IPS-15b (cell line): ENCODE measurements at regions not wholly inside any gene's neighbourhood (a gene's known extent, or its start where the extent isn't known, plus 50 kb on each side); places are given as distances from the start of the nearest gene placed in this dataset.

Source experiments
- H3K27me3 ChIP-seq: one replicate; pipeline ENCODE4 v1.6.1; 2013; ENCODE audit warnings: low read length; ENCODE audit not compliant: control insufficient read depth, insufficient read depth
- H3K36me3 ChIP-seq: one replicate; pipeline ENCODE4 v1.6.1; 2013; ENCODE audit warnings: low read length; ENCODE audit not compliant: control insufficient read depth, insufficient read depth
- H3K4me1 ChIP-seq: one replicate; pipeline ENCODE4 v1.6.1; 2013; ENCODE audit warnings: mild to moderate bottlenecking, low read length; ENCODE audit not compliant: control insufficient read depth, insufficient read depth
- H3K4me3 ChIP-seq: one replicate; pipeline ENCODE4 v1.5.1; 2013; ENCODE audit warnings: low read depth, low read length
- H3K9ac ChIP-seq: one replicate; pipeline ENCODE4 v1.6.1; 2013; ENCODE audit warnings: low read depth, mild to moderate bottlenecking, low read length
- H3K9me3 ChIP-seq: one replicate; pipeline ENCODE4 v1.6.1; 2013; ENCODE audit warnings: mild to moderate bottlenecking, low read length; ENCODE audit not compliant: control insufficient read depth, insufficient read depth

- Histone ChIP-seq H3K4me1 (no peaks in the 10 kb centered on the region), H3K27me3 (no peaks in the 10 kb centered on the region), H3K9me3 (no peaks in the 10 kb centered on the region), H3K9ac (no peak overlapping the region), H3K36me3 (no peaks in the 10 kb centered on the region), H3K4me3 (no peak overlapping the region)
Observed at GRCh38 chr3:25281041-25281731, 146.9 kb upstream of the RARB start.

DNA sequence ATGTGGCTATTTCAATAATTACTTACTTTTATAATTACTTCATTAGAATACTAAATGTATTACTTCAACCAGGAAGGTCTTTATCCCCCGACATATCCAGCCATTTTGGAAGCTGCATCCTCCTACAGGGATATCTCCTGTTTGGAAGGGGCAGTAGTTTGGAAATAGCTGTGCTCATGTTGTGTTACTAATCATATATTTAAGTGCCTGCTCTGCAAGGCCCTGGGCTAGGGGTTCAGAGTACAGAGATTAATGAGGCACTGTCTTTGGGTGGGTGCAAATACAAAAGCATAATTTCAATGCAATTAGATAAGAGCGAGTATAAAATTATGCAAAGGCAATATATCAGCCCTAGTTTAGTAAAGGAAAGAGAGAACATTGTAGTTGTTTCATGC lies 146.3 kb upstream of the RARB start:
- Histone ChIP-seq H3K4me1 (no peaks in the 10 kb centered on the region), H3K9ac (no peak overlapping the region), H3K27me3 (no peaks in the 10 kb centered on the region), H3K36me3 (no peaks in the 10 kb centered on the region), H3K9me3 (no peaks in the 10 kb centered on the region), H3K4me3 (no peak overlapping the region)

DNA sequence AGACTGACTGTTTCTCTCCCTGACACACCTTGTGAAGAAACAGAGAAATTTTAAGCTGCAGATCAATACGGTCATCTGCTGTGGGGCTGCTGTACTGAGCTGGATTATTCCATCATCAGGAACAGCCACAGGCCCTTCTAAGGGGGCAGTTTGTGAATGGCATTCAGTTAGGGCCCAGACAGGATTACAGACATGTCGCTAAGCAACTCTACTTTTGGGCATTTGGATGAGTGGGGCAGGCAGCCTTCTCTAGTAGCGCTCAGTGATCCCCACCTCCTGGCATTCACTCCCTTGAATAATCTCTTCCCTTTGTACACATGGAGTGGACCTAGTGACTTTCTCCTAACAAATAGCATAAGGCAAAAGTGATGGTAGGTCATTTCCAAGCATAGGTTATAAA lies 144.4 kb upstream of the RARB start:
- no peaks in the 10 kb centered on the region for H3K9me3 ChIP-seq
- no peaks in the 10 kb centered on the region for H3K36me3 ChIP-seq
- H3K4me3 ChIP-seq = no peak overlapping the region
- H3K27me3 ChIP-seq = no peaks in the 10 kb centered on the region
- no peaks in the 10 kb centered on the region for H3K4me1 ChIP-seq
- no peak overlapping the region for H3K9ac ChIP-seq

- H3K27me3 ChIP-seq = no peaks in the 10 kb centered on the region
- H3K9ac ChIP-seq = no peak overlapping the region
- H3K4me1 ChIP-seq = no peaks in the 10 kb centered on the region
- H3K4me3 ChIP-seq = no peak overlapping the region
- H3K36me3 ChIP-seq = no peaks in the 10 kb centered on the region
- no peaks in the 10 kb centered on the region for H3K9me3 ChIP-seq
Observed at GRCh38 chr3:25284249-25284648, 143.8 kb upstream of the RARB start.

DNA sequence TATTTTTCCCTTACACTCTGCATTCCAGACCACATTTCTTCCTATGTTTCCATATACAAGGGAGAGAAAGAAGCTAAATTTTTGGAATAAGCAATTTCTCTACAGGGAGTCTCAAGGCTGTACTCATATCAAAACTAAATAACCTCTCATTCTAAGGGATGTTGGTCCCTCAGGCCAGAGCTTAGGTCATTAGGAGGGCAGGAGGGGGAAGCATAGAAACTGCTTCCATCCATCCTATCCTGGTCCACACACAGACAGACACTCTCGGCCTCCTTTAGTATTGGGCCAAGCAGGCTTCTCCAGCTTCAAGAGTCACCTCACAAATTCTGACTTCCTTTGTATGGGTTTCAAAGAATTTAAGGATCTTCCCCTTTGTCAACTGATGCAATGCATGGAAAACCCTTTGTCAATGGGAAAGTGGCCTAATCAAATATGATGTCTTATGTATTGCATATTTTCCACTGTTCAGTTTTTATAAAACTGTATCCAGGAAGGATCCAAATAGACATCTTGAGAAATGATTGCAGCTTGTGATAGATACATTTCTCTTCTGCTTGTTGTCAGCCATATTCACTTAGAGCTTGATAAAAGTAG lies 140.7 kb upstream of the RARB start:
- Histone ChIP-seq H3K27me3 (no peaks in the 10 kb centered on the region), H3K9ac (no peak overlapping the region), H3K9me3 (no peaks in the 10 kb centered on the region), H3K36me3 (no peaks in the 10 kb centered on the region), H3K4me3 (no peak overlapping the region), H3K4me1 (no peaks in the 10 kb centered on the region)

GRCh38 chr3:25288413-25288812 lies 139.7 kb upstream of the RARB start:
- Histone ChIP-seq H3K27me3 (no peaks in the 10 kb centered on the region), H3K9me3 (no peaks in the 10 kb centered on the region), H3K9ac (no peak overlapping the region), H3K36me3 (no peaks in the 10 kb centered on the region), H3K4me3 (no peak overlapping the region), H3K4me1 (no peaks in the 10 kb centered on the region)

GRCh38 chr3:25289156-25289555 lies 138.9 kb upstream of the RARB start:
- Histone ChIP-seq H3K27me3 (no peaks in the 10 kb centered on the region), H3K4me3 (no peak overlapping the region), H3K9me3 (no peaks in the 10 kb centered on the region), H3K36me3 (no peaks in the 10 kb centered on the region), H3K4me1 (no peaks in the 10 kb centered on the region), H3K9ac (no peak overlapping the region)

DNA sequence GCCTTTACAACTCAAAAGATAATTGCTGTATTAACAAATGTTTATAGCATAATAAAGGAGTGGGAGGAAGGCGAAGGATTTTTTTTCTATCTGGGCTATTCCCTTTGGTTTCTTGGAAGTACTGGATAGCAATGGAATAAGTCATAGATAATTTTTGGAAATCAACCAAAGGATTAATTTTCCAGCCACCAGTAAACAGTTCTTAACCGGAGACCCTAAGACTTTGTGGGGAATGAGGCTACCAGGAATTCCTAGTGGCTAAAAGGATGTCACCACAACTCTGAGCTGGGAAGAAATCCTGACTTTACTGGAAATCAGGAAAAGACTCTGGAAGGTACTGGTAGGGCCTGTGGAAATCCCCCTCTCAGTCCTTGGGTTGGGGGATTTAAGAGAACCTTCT lies 138.4 kb upstream of the RARB start:
- Histone ChIP-seq H3K27me3 (no peaks in the 10 kb centered on the region), H3K4me1 (no peaks in the 10 kb centered on the region), H3K9me3 (no peaks in the 10 kb centered on the region), H3K4me3 (no peak overlapping the region), H3K36me3 (no peaks in the 10 kb centered on the region), H3K9ac (no peak overlapping the region)

DNA sequence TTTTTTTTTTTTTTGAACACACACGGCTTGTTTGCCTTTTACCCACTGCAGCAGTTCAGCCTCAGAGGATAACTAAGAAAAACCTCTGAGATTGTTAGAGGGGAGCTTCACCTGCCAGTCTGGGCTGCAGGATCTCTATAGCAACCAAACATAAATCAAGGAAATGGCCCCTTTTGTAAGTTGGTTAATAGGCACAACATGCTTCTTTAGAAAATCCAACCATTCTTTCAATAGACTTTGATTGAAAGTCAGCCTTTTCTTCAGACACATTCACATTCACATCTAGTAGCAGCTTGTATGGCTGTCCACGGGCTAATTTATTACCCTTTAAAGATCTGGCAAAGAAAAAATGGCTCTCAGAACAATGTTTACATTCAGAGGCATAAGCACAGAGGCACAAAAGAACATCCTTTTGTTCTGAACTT lies 136.6 kb upstream of the RARB start:
- Histone ChIP-seq H3K36me3 (no peaks in the 10 kb centered on the region), H3K4me3 (no peak overlapping the region), H3K27me3 (no peaks in the 10 kb centered on the region), H3K9ac (no peak overlapping the region), H3K4me1 (no peaks in the 10 kb centered on the region), H3K9me3 (no peaks in the 10 kb centered on the region)

DNA sequence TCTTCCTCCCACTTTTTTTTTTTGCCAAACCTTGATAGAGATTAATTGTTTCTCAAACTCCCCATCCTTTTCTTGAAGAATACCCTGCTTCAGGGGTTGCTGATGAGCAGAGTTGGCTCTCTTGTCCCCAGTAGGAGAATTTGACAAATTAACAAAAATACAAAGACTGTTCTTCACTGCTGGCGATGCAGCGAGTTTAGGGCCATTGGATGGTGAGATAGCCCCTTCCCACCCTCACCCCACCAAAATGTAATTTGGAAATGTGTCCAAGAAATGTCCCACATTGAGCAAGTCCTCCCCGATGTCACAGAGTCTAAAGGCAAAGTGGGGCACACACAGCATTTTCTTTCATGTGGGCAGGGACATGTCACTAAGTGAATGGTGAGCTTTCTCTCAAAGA lies 136.0 kb upstream of the RARB start:
- Histone ChIP-seq H3K9me3 (no peaks in the 10 kb centered on the region), H3K4me1 (no peaks in the 10 kb centered on the region), H3K9ac (no peak overlapping the region), H3K27me3 (no peaks in the 10 kb centered on the region), H3K4me3 (no peak overlapping the region), H3K36me3 (no peaks in the 10 kb centered on the region)

DNA sequence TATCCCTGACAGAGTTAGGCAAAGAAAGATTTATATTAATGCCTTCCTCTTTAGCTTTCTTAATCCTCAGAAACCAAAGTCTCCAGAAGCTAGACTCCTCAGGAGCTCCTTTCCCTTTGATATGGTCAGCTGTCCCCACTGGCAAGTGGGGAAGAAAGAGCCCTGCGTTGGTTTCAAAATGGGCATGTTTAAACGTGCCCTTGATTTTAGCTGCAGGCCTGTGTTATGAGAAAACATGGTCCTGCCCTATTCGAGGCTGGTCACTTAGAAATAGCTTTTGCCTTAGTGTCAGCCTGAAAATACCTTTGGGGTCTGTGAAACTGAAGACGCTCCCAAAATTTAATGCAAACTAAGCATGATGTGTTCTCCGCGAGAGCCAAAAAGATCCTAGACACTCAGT lies 135.5 kb upstream of the RARB start:
- no peaks in the 10 kb centered on the region for H3K4me1 ChIP-seq
- no peaks in the 10 kb centered on the region for H3K27me3 ChIP-seq
- H3K9ac ChIP-seq = no peak overlapping the region
- no peaks in the 10 kb centered on the region for H3K9me3 ChIP-seq
- no peaks in the 10 kb centered on the region for H3K36me3 ChIP-seq
- no peak overlapping the region for H3K4me3 ChIP-seq

DNA sequence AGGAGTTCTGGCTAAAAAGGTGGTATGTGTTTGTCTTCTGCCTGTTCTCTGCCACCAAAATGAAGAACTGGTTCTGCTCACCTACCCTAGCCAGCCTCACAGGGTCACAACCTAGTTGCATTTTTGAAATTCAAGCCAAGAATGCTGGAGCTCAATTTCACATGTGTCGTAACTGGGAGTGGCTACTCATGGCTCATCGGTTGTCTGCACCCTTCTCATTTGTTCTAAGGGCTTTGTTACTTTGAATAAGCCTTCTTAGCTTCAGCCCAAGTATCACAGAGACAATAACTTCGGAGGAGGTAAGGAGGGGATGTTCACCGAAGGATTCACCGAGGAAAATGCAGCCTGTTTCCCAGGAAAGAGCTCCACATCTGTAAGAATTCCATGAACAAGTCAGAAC lies 134.3 kb upstream of the RARB start:
- H3K36me3 ChIP-seq = no peaks in the 10 kb centered on the region
- H3K4me1 ChIP-seq = no peaks in the 10 kb centered on the region
- no peaks in the 10 kb centered on the region for H3K27me3 ChIP-seq
- no peaks in the 10 kb centered on the region for H3K9me3 ChIP-seq
- no peak overlapping the region for H3K9ac ChIP-seq
- no peak overlapping the region for H3K4me3 ChIP-seq
